ENCODE measurements at regions not wholly inside any gene's neighbourhood (a gene's known extent, or its start where the extent isn't known, plus 50 kb on each side); places are given as distances from the start of the nearest gene placed in this dataset.

DNA sequence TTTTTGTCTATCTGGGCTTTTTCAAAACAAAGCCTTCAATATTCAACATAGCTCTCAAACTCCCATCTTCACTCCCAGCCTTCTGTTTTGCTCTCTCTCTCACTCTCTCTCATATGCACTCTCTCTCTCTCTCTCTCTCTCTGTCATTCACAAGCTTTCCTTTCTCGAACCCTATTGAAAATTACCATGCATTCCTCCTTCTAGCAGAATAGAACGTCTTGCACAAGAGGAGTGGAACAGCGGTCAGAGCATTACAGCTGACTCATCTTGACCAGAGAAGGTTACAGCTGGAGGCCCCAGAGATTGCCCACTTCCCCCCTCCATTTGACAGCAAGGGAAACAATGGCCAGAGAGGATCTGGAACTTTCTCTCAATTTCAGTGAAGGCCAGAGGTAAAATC, 51.0 kb upstream of the LIFR start:
- TF ChIP-seq EZH2 (IDR thresholded peaks at IDR 0.05; ENCODE audit: insufficient read depth, low read length), result no peak
- TF ChIP-seq, protein P1, sequence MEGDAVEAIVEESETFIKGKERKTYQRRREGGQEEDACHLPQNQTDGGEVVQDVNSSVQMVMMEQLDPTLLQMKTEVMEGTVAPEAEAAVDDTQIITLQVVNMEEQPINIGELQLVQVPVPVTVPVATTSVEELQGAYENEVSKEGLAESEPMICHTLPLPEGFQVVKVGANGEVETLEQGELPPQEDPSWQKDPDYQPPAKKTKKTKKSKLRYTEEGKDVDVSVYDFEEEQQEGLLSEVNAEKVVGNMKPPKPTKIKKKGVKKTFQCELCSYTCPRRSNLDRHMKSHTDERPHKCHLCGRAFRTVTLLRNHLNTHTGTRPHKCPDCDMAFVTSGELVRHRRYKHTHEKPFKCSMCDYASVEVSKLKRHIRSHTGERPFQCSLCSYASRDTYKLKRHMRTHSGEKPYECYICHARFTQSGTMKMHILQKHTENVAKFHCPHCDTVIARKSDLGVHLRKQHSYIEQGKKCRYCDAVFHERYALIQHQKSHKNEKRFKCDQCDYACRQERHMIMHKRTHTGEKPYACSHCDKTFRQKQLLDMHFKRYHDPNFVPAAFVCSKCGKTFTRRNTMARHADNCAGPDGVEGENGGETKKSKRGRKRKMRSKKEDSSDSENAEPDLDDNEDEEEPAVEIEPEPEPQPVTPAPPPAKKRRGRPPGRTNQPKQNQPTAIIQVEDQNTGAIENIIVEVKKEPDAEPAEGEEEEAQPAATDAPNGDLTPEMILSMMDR (IDR thresholded peaks at IDR 0.05; ENCODE audit: insufficient read depth, low read depth, low read length), result no peak
- H3K9ac ChIP-seq (ENCODE audit: low read length), result no peak overlapping the region
- H3K27me3 ChIP-seq (ENCODE audit: insufficient read depth, low read length), result no peaks in the 10 kb centered on the region
- FAIRE-seq (no peak), DNase-seq (ENCODE audit: low read depth) (peak; percentile 97)
- Mint-ChIP-seq H3K4me3 (ENCODE audit: unreplicated experiment) (no peak overlapping the region), H3K27me3 (ENCODE audit: low read depth, unreplicated experiment) (no peaks in the 10 kb centered on the region), H3K9me3 (ENCODE audit: unreplicated experiment) (no peaks in the 10 kb centered on the region), H3K4me1 (ENCODE audit: low read depth, unreplicated experiment) (peaks cover 47% of the 10 kb centered on the region), H3K27ac (ENCODE audit: unreplicated experiment) (peak overlapping the region; percentile 76), H3K36me3 (ENCODE audit: low read depth, unreplicated experiment) (no peaks in the 10 kb centered on the region)
- H3K27ac ChIP-seq (ENCODE audit: low read depth, low read length), result no peak overlapping the region
- H3K36me3 ChIP-seq (ENCODE audit: insufficient read depth, low read length), result no peaks in the 10 kb centered on the region
- no peak overlapping the region for H2AFZ ChIP-seq (ENCODE audit: low read depth, low read length)
- no peaks in the 10 kb centered on the region for H4K20me1 ChIP-seq (ENCODE audit: insufficient read depth, low read length)
- peaks cover 26% of the 10 kb centered on the region for H3K4me1 ChIP-seq (ENCODE audit: insufficient read depth, low read length)
- no peak overlapping the region for H3K4me3 ChIP-seq (ENCODE audit: insufficient read depth, low read depth, low read length)
- H3K79me2 ChIP-seq (ENCODE audit: insufficient read depth, low read length), result no peaks in the 10 kb centered on the region
- no peaks in the 10 kb centered on the region for H3K9me3 ChIP-seq (ENCODE audit: insufficient read depth, low read depth, low read length)
- H3K4me2 ChIP-seq (ENCODE audit: low read length), result peak overlapping the region; percentile 54

DNA sequence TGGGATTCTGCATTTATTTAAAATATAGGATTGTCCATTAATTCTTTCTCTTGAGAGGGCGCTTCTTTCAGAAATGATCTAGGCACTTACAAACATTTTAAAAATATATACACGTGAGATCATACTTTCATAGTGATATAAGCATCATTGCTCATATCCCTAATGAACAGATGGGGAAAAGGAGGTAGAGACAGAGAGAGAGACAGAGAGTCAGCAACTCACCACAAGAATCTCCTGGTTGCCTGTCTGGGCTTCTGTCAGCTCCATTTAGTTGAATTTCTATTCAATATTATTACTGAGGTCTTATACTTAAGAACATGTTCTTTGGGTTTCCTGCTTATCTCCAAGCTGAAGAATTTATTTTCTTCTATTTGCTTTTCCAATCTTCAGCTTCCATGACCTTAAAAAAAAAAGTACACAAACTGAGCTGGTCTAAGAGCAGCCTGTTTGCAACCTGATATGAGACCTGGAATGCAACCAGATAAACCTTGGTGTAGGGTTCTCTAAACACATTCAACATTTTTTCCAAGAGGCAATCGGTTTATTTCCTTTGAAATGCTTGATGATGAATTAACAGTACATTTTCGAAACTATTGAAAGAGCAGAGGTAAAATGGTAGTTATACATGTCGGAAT, 51.6 kb upstream of the LIFR start:
- FAIRE-seq (no peak), DNase-seq (ENCODE audit: low read depth) (peak; percentile 89)
- H3K4me1 ChIP-seq (ENCODE audit: insufficient read depth, low read length), result peaks cover 26% of the 10 kb centered on the region
- no peaks in the 10 kb centered on the region for H3K36me3 Mint-ChIP-seq (ENCODE audit: low read depth, unreplicated experiment)
- no peaks in the 10 kb centered on the region for H3K9me3 ChIP-seq (ENCODE audit: insufficient read depth, low read depth, low read length)
- H3K9ac ChIP-seq (ENCODE audit: low read length), result no peak overlapping the region
- H3K4me2 ChIP-seq (ENCODE audit: low read length), result peak overlapping the region; percentile 54
- H3K36me3 ChIP-seq (ENCODE audit: insufficient read depth, low read length), result no peaks in the 10 kb centered on the region
- H3K4me3 ChIP-seq (ENCODE audit: insufficient read depth, low read depth, low read length), result no peak overlapping the region
- peak overlapping the region; percentile 14 for H3K4me3 Mint-ChIP-seq (ENCODE audit: unreplicated experiment)
- H3K4me1 Mint-ChIP-seq (ENCODE audit: low read depth, unreplicated experiment), result peaks cover 47% of the 10 kb centered on the region
- H3K27me3 ChIP-seq (ENCODE audit: insufficient read depth, low read length), result no peaks in the 10 kb centered on the region
- H3K27me3 Mint-ChIP-seq (ENCODE audit: low read depth, unreplicated experiment), result no peaks in the 10 kb centered on the region
- peak overlapping the region; percentile 76 for H3K27ac Mint-ChIP-seq (ENCODE audit: unreplicated experiment)
- no peaks in the 10 kb centered on the region for H3K79me2 ChIP-seq (ENCODE audit: insufficient read depth, low read length)
- H3K27ac ChIP-seq (ENCODE audit: low read depth, low read length), result no peak overlapping the region
- no peaks in the 10 kb centered on the region for H4K20me1 ChIP-seq (ENCODE audit: insufficient read depth, low read length)
- no peak overlapping the region for H2AFZ ChIP-seq (ENCODE audit: low read depth, low read length)
- no peaks in the 10 kb centered on the region for H3K9me3 Mint-ChIP-seq (ENCODE audit: unreplicated experiment)
- TF ChIP-seq EZH2 (IDR thresholded peaks at IDR 0.05; ENCODE audit: insufficient read depth, low read length), result no peak
- TF ChIP-seq, protein P1 (IDR thresholded peaks at IDR 0.05; ENCODE audit: insufficient read depth, low read depth, low read length), result no peak

DNA sequence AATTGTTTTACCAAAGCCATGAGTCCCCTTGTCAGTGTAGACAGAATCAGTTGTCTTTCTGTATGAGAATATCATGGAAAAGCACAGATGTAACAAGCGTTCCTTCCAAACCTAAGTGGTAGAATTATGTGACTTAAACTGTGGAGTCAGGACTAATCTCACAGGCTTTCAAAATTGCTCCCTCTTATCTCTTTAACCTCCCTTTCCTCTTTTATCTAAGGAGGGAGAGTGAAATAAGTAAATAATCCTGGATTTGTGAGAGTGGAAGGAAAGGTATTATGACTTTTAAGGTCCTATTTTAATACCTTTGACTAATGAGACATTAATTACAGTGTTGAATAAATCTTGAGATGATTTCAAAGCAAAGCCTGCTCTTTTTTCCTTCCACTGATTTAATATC, 52.4 kb upstream of the LIFR start:
- no peak for FAIRE-seq

More for the DNA sequence above, 52.4 kb upstream of the LIFR start:
- H3K9me3 ChIP-seq (ENCODE audit: insufficient read depth, low read depth, low read length), result no peaks in the 10 kb centered on the region
- H3K79me2 ChIP-seq (ENCODE audit: insufficient read depth, low read length), result no peaks in the 10 kb centered on the region
- TF ChIP-seq, protein P1 (IDR thresholded peaks at IDR 0.05; ENCODE audit: insufficient read depth, low read depth, low read length), result no peak
- no peak for TF ChIP-seq EZH2 (IDR thresholded peaks at IDR 0.05; ENCODE audit: insufficient read depth, low read length)
- no peak overlapping the region for H2AFZ ChIP-seq (ENCODE audit: low read depth, low read length)
- Mint-ChIP-seq H3K4me3 (ENCODE audit: unreplicated experiment) (no peak overlapping the region), H3K27ac (ENCODE audit: unreplicated experiment) (no peak overlapping the region), H3K9me3 (ENCODE audit: unreplicated experiment) (no peaks in the 10 kb centered on the region), H3K36me3 (ENCODE audit: low read depth, unreplicated experiment) (no peaks in the 10 kb centered on the region), H3K27me3 (ENCODE audit: low read depth, unreplicated experiment) (no peaks in the 10 kb centered on the region), H3K4me1 (ENCODE audit: low read depth, unreplicated experiment) (peaks cover 39% of the 10 kb centered on the region)
- no peak overlapping the region for H3K4me3 ChIP-seq (ENCODE audit: insufficient read depth, low read depth, low read length)
- H3K36me3 ChIP-seq (ENCODE audit: insufficient read depth, low read length), result no peaks in the 10 kb centered on the region
- no peak overlapping the region for H3K4me2 ChIP-seq (ENCODE audit: low read length)
- H3K4me1 ChIP-seq (ENCODE audit: insufficient read depth, low read length), result peaks cover 20% of the 10 kb centered on the region
- no peak for DNase-seq (ENCODE audit: low read depth)
- no peak overlapping the region for H3K9ac ChIP-seq (ENCODE audit: low read length)
- H3K27me3 ChIP-seq (ENCODE audit: insufficient read depth, low read length), result no peaks in the 10 kb centered on the region
- no peaks in the 10 kb centered on the region for H4K20me1 ChIP-seq (ENCODE audit: insufficient read depth, low read length)
- H3K27ac ChIP-seq (ENCODE audit: low read depth, low read length), result no peak overlapping the region

Data from astrocyte (in vitro differentiated cells and primary cell).